GM21717 (cell line): ENCODE measurements at regions not wholly inside any gene's neighbourhood (a gene's known extent, or its start where the extent isn't known, plus 50 kb on each side); places are given as distances from the start of the nearest gene placed in this dataset.
A peak's percentile ranks its signal among the peaks of the same experiment; 100 is the strongest.
"Not testable (repeated sequence)": the region's sequence is repeated elsewhere in the genome, so short reads cannot be mapped to it uniquely, and the experiment has no call there.

Experiments
- ATAC-seq: cut with Tn5 transposase; IDR thresholded peaks from one replicate; pipeline ENCODE4 v1.9.1; 2021; ENCODE audit warnings: mild to moderate bottlenecking, moderate library complexity; ENCODE audit not compliant: unreplicated experiment

- no peak for ATAC-seq
These were observed 108.8 kb downstream of the NPY start for GRCh38 chr7:24392774-24393173.

GRCh38 chr7:24395512-24395911 is 111.5 kb downstream of the NPY start:
- no peak for ATAC-seq

- not testable (repeated sequence) for ATAC-seq
These were observed 112.4 kb downstream of the NPY start for GRCh38 chr7:24396387-24396786.

GRCh38 chr7:24401628-24402593 is 117.9 kb downstream of the NPY start:
- ATAC-seq, result peak; percentile 56

GRCh38 chr7:24402655-24403054 is 118.7 kb downstream of the NPY start:
- ATAC-seq, result no peak

- ATAC-seq, result no peak
These were observed 119.6 kb downstream of the NPY start for GRCh38 chr7:24403557-24403956.

GRCh38 chr7:24404315-24404714 is 120.3 kb downstream of the NPY start:
- no peak for ATAC-seq

- no peak for ATAC-seq
These were observed 121.0 kb downstream of the NPY start for GRCh38 chr7:24405002-24405401.

GRCh38 chr7:24406053-24406788 is 122.2 kb downstream of the NPY start:
- no peak for ATAC-seq

GRCh38 chr7:24406789-24407299 is 122.9 kb downstream of the NPY start:
- no peak for ATAC-seq

GRCh38 chr7:24407965-24408364 is 124.0 kb downstream of the NPY start:
- ATAC-seq, result no peak

- ATAC-seq, result no peak
These were observed 124.9 kb downstream of the NPY start for GRCh38 chr7:24408798-24409430.

- ATAC-seq, result no peak
These were observed 125.5 kb downstream of the NPY start for GRCh38 chr7:24409431-24410024.

- ATAC-seq, result no peak
These were observed 127.2 kb downstream of the NPY start for GRCh38 chr7:24411226-24411625.

GRCh38 chr7:24417526-24418120 is 133.6 kb downstream of the NPY start:
- ATAC-seq, result no peak

- no peak for ATAC-seq
These were observed 135.1 kb downstream of the NPY start for GRCh38 chr7:24419077-24419476.

GRCh38 chr7:24419511-24419910 is 135.5 kb downstream of the NPY start:
- ATAC-seq, result no peak

GRCh38 chr7:24422441-24423010 is 138.5 kb downstream of the NPY start:
- no peak for ATAC-seq

- ATAC-seq, result no peak
These were observed 141.7 kb downstream of the NPY start for GRCh38 chr7:24425664-24426063.

GRCh38 chr7:24427048-24427447 is 143.1 kb downstream of the NPY start:
- no peak for ATAC-seq
